ENCODE measurements at regions not wholly inside any gene's neighbourhood (a gene's known extent, or its start where the extent isn't known, plus 50 kb on each side); places are given as distances from the start of the nearest gene placed in this dataset.

GRCh38 chr2:12910431-12910830 is 193.7 kb downstream of the TRIB2 start:
- H3K4me3 Mint-ChIP-seq, result no peak overlapping the region
- no peak for TF ChIP-seq EZH2 (IDR thresholded peaks at IDR 0.05; ENCODE audit: borderline replicate concordance, insufficient read depth, low read depth, low read length, poor library complexity, severe bottlenecking)
- TF ChIP-seq, protein P1, sequence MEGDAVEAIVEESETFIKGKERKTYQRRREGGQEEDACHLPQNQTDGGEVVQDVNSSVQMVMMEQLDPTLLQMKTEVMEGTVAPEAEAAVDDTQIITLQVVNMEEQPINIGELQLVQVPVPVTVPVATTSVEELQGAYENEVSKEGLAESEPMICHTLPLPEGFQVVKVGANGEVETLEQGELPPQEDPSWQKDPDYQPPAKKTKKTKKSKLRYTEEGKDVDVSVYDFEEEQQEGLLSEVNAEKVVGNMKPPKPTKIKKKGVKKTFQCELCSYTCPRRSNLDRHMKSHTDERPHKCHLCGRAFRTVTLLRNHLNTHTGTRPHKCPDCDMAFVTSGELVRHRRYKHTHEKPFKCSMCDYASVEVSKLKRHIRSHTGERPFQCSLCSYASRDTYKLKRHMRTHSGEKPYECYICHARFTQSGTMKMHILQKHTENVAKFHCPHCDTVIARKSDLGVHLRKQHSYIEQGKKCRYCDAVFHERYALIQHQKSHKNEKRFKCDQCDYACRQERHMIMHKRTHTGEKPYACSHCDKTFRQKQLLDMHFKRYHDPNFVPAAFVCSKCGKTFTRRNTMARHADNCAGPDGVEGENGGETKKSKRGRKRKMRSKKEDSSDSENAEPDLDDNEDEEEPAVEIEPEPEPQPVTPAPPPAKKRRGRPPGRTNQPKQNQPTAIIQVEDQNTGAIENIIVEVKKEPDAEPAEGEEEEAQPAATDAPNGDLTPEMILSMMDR (IDR thresholded peaks at IDR 0.05), result no peak
- Histone ChIP-seq H3K27ac (ENCODE audit: low read length in 2 of 2) (no peak overlapping the region), H3K4me3 (ENCODE audit: control extremely low read depth in 1 of 5, extremely low read depth in 1 of 5, insufficient read depth in 1 of 5, low read depth in 2 of 5, low read length in 4 of 5) (no peak overlapping the region), H2AFZ (ENCODE audit: insufficient read depth, low read depth, low read length, poor library complexity, severe bottlenecking) (no peak overlapping the region), H4K20me1 (ENCODE audit: control insufficient read depth, insufficient read depth, low read length, poor library complexity, severe bottlenecking) (no peaks in the 10 kb centered on the region), H3K9me3 (ENCODE audit: control extremely low read depth in 1 of 3, control insufficient read depth in 2 of 3, insufficient read depth in 1 of 3, low read length in 2 of 3) (peaks cover 0 to 1% (median 0%) of the 10 kb centered on the region in 3 donors), H3K4me1 (ENCODE audit: control insufficient read depth in 2 of 2, insufficient read depth in 2 of 2, low read length in 2 of 2) (no peaks in the 10 kb centered on the region), H3K9ac (ENCODE audit: low read length) (no peak overlapping the region), H3K36me3 (replicated peaks in 1 of 2; ENCODE audit: control extremely low read depth in 1 of 2, control insufficient read depth in 1 of 2, extremely low read depth in 1 of 2, insufficient read depth in 2 of 2, low read length in 1 of 2) (no peaks in the 10 kb centered on the region), H3K4me2 (replicated peaks; ENCODE audit: low read depth, low read length, poor library complexity, severe bottlenecking) (no peak overlapping the region), H3K27me3 (replicated peaks in 1 of 4; ENCODE audit: control extremely low read depth in 1 of 4, control insufficient read depth in 3 of 4, insufficient read depth in 4 of 4, low read length in 3 of 4) (peaks cover 0 to 5% (median 0%) of the 10 kb centered on the region in 4 experiments), H3K79me2 (ENCODE audit: control insufficient read depth, insufficient read depth, low read length) (no peaks in the 10 kb centered on the region)
- ATAC-seq (ENCODE audit: low read depth), result no peak
- DNase-seq, result no peak
- CTCF ChIA-PET, result no interaction called here
- POLR2A ChIA-PET, result no interaction called here
- no CpG with 5 or more reads among the region's 2 CpGs for WGBS (ENCODE audit: insufficient coverage)
- H3K27me3 Mint-ChIP-seq, result peaks cover 23% of the 10 kb centered on the region
- no peak overlapping the region for H3K27ac Mint-ChIP-seq
- no peaks in the 10 kb centered on the region for H3K4me1 Mint-ChIP-seq
- no peaks in the 10 kb centered on the region for H3K9me3 Mint-ChIP-seq (ENCODE audit: insufficient read depth)
- intact Hi-C loops (cut with micrococcal nuclease), result no loop called here

DNA sequence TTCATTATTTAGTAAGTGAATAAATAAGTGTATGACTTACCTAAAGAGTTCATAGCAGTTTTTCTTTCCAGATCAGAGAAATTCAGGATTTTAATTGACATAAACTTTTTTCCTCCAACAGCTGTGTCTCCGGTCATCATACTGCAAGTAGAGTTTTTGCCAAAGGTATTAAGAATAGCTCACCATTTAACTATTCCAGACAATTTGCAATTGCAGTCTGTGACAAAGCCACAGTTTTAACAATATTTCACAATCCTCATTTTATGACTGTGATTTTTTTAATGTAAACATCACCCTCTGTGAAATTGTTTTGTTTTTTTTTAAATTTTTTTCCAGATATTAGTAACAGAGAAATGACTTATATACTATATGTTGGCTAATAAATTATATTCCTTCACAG is 199.1 kb downstream of the TRIB2 start:
- TF ChIP-seq, protein P1 (IDR thresholded peaks at IDR 0.05), result no peak
- TF ChIP-seq EZH2 (IDR thresholded peaks at IDR 0.05; ENCODE audit: borderline replicate concordance, insufficient read depth, low read depth, low read length, poor library complexity, severe bottlenecking), result no peak
- WGBS (ENCODE audit: insufficient coverage), result no CpG with 5 or more reads among the region's 1 CpG
- POLR2A ChIA-PET, result no interaction called here

More for the DNA sequence above, 199.1 kb downstream of the TRIB2 start:
- Histone ChIP-seq H3K27me3 (replicated peaks in 1 of 4; ENCODE audit: control extremely low read depth in 1 of 4, control insufficient read depth in 3 of 4, insufficient read depth in 4 of 4, low read length in 3 of 4) (peaks cover 0 to 5% (median 0%) of the 10 kb centered on the region in 4 experiments), H3K9ac (ENCODE audit: low read length) (no peak overlapping the region), H2AFZ (ENCODE audit: insufficient read depth, low read depth, low read length, poor library complexity, severe bottlenecking) (no peak overlapping the region), H3K4me2 (replicated peaks; ENCODE audit: low read depth, low read length, poor library complexity, severe bottlenecking) (no peak overlapping the region), H3K27ac (ENCODE audit: low read length in 2 of 2) (no peak overlapping the region), H3K9me3 (ENCODE audit: control extremely low read depth in 1 of 3, control insufficient read depth in 2 of 3, insufficient read depth in 1 of 3, low read length in 2 of 3) (peaks cover 0 to 1% (median 0%) of the 10 kb centered on the region in 3 donors), H3K36me3 (replicated peaks in 1 of 2; ENCODE audit: control extremely low read depth in 1 of 2, control insufficient read depth in 1 of 2, extremely low read depth in 1 of 2, insufficient read depth in 2 of 2, low read length in 1 of 2) (no peaks in the 10 kb centered on the region), H3K79me2 (ENCODE audit: control insufficient read depth, insufficient read depth, low read length) (no peaks in the 10 kb centered on the region), H3K4me1 (ENCODE audit: control insufficient read depth in 2 of 2, insufficient read depth in 2 of 2, low read length in 2 of 2) (no peaks in the 10 kb centered on the region), H3K4me3 (ENCODE audit: control extremely low read depth in 1 of 5, extremely low read depth in 1 of 5, insufficient read depth in 1 of 5, low read depth in 2 of 5, low read length in 4 of 5) (no peak overlapping the region), H4K20me1 (ENCODE audit: control insufficient read depth, insufficient read depth, low read length, poor library complexity, severe bottlenecking) (no peaks in the 10 kb centered on the region)
- H3K27ac Mint-ChIP-seq, result no peak overlapping the region
- no peak for ATAC-seq (ENCODE audit: low read depth)
- intact Hi-C loops (cut with micrococcal nuclease), result no loop called here
- H3K9me3 Mint-ChIP-seq (ENCODE audit: insufficient read depth), result no peaks in the 10 kb centered on the region
- CTCF ChIA-PET, result no interaction called here
- no peak for DNase-seq
- no peak overlapping the region for H3K4me3 Mint-ChIP-seq
- H3K27me3 Mint-ChIP-seq, result peaks cover 20% of the 10 kb centered on the region
- H3K4me1 Mint-ChIP-seq, result no peaks in the 10 kb centered on the region

Measured in B cell (primary cell).